ENCODE measurements at regions not wholly inside any gene's neighbourhood (a gene's known extent, or its start where the extent isn't known, plus 50 kb on each side); places are given as distances from the start of the nearest gene placed in this dataset.

DNA sequence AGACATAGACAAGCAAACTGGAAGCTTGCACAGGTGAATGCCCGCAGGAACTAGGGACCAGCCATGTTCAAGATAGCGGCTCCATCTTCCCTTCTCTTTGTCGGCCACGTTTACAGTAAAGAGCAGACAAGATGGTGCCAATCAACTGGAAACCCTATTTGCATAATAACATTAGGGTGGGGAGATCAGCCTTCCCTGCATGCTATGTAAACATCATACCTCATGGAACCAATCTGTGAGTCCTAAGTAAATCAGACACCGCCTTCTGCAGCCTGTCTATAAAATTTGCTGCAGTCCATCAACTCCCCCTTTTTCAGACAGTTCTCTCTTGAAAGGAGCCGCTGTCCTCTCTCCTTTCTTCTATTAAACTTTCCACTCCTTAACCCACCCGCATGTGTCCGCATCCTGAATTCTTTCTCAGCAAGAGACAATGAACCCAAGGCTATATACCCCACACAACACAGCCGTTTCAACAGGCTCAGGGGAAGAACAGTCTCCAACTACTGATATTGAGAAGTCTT, 384.4 kb downstream of the EIPR1 start:
- DNase-seq (ENCODE audit: low read depth) = no peak

DNA sequence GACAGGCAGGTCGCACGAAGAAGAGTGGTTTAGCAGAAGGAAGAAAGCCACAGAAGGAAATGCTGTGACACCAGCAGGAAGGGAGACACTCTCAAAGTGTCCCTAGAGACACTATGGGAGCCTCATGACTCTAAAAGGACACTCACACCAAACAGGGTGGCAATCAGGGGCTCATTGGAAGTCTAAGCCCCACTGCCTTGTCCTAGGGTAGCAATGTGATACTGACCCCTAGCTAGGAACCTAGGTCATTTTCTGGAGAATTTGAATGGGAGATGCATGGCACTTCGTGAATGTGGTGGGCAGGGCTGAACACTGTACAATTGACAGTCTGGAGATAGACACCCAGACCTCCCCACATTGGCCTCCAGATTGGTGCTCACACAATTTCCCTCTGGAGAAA, 385.0 kb downstream of the EIPR1 start:
- DNase-seq (ENCODE audit: low read depth) = no peak

DNA sequence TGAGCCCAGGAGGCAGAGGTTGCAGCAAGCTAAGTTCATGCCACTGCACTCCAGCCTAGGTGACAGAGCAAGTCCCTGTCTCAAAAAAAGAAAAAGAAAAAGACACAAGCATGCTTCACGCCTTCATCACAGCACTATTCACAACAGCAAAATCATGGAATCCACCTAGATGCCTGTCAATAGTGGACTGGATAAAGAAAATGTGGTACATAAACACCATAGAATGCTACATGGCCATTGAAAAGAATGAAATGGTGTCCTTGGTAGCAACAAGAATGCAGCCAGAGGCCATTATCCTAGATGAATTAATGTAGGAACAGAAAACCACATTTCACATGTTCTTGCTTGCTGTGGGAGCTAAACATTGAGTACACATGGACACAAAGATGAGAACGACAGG, 392.6 kb downstream of the EIPR1 start:
- no peak for DNase-seq (ENCODE audit: low read depth)

DNA sequence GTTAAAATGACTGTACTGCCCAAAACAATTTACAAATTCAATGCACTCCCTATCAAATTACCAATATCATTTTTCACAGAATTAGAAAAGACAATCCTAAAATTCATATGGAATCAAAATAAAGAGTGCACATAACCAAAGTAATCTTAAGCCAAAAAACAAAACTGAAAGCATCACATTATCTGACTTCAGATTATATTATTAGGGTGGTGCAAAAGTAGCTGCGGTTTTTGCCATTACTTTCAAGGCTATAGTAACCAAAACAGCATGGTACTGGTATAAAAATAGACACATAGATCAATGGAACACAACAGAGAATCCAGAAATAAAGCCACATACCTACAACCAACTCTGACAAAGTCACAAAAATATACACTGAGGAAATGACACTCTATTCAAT, 396.6 kb downstream of the EIPR1 start:
- DNase-seq (ENCODE audit: low read depth) = no peak

DNA sequence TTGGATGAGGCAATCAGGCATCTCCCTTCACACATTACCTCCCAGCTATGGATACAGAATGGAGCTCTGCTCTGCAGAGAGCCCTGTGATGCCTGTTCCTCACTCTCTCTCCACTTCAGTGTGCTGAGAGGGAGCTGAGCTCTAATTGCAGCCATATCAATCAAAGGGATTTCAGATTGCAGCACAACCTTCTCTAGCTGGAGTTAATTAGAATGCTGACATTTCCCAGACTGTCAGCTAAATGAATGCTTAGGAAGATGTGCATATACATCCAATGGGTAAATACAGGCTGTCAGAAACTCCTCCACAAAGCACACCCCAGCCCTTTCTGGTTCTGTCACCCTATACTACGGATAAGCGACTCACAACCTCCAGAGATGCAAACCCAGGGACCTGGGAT, 402.6 kb downstream of the EIPR1 start:
- no peak for DNase-seq (ENCODE audit: low read depth)

DNA sequence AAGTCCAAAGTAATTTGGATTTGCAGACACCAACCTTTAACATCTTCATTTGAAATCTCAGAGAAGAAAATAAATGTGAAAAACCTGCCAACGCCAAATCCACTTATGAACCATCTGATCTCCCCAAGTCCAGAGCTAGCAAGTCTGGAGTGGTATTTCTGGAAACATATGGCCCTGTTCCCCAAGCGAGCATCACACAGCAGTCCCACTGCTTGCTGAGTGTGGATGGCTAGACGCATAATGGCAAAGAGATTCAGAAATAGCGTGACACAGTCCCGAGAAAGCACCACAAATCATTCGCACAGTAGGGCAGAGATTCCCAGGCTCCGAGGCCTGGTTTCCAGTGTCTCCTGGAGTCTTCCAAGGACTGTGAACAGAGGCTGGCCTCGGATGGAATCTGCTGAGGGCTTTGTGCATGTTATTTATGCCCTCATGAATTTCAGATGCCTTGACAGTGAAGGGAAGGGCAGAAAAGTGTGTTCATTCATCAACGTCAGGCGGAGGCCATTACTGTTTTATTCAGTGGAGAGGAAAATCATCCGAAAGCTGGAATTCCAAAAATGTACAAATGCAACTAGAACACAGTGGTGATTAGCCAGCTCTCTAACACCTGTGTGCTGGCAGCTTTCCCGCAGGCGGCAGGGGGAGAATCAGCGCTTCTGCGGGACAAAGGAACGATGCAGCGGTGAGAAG, 417.0 kb downstream of the EIPR1 start:
- DNase-seq (ENCODE audit: low read depth) = no peak

DNA sequence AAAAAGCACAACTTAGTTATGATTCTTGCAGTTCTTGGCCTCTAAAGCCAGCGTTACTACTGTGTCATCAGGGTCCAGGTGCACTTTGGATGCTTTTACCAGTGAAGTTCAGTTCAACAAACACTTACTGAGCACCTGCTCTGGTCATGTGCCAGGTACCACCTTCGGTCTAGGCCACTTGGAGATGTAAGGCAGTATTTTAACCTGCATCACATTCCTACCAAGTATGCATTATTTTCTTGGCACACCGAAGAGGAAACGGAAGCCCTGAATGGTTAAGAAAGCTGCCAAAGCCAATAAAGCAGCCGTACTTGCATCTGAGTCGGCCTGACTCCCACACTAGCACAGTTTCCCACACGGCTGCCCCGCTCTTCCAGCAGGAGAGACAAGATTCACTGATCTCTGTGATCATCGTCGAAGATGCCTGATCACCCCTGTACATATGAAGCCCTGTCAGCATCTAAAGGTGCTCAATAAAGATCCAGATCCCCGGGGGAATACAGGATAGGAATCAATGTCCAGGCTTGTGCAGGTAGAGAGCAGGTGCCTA, 427.1 kb downstream of the EIPR1 start:
- DNase-seq (ENCODE audit: low read depth) = no peak

DNA sequence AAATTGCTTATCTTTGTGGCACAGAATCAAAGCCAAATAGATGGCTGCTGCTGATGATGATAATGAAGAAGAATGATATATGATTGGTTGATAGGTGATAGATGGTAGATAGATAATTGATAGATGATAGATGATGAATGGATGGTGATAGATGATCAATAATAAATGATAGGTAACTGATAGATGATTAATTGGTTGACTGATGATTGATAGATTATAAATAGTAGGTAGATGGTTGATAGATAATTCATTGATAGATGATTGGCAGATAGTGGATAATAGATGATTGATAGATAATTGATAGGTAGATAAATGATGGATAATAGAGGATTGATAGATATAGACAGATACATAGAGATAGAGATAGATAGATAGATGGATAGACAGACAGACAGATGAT, 430.2 kb downstream of the EIPR1 start:
- DNase-seq (ENCODE audit: low read depth) = no peak

DNA sequence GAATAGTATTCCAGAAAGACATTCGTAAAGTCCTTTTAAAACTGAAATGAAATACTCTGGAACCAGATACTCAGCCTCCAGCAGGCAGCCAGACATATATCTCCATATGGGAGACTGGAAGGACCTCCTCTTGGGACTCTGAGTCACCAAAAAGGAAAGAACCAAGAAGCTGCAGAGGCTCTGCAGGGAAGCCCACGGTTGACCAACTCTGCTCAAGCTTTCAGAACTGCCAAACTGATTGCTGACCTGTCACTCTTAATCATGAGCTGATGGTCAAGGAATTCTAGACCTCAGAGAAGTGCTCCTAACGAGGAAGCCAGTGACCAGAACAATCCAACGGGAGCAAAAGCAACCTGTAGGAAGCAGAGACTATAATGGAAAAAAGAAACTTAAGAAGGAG, 434.7 kb downstream of the EIPR1 start:
- DNase-seq (ENCODE audit: low read depth) = no peak

DNA sequence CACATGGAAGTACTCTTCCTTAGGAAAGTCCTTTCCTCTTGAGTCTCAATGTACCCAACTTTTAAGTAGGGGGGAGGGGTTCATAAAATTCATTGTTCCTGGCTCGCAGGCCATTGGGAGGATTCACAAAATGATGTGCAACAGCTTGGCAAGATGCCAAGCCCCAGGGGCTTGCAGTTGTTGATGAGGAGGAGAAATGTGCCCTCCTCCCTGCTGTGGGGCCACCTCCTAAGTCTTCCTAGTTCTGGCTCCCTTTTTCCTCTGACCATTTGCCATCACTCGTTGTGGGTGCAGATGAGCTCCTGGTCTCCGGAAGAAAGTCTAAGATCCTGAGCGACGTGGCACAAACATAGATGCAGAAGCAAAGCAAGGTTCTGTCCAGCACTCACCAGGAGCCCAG, 435.4 kb downstream of the EIPR1 start:
- no peak for DNase-seq (ENCODE audit: low read depth)

DNA sequence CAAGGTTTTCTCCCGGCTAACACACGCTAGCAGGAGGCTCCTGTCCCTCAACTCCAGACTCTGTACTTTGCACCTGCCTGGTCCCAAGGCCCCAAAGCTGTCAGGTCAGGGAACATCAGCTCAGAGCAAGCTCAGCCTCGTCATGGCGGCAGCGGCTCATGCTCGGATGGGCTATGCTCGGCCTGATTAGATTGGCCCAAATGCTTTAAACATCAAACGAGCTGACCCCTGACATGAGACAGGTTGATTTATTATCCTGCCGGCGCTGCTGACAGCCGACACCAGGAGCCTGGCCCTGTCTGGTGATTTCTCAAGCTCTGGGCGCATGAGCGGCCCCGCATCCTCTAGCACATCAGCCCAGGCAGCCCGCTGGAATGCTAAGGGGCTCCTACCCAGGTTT, 436.4 kb downstream of the EIPR1 start:
- no peak for DNase-seq (ENCODE audit: low read depth)

DNA sequence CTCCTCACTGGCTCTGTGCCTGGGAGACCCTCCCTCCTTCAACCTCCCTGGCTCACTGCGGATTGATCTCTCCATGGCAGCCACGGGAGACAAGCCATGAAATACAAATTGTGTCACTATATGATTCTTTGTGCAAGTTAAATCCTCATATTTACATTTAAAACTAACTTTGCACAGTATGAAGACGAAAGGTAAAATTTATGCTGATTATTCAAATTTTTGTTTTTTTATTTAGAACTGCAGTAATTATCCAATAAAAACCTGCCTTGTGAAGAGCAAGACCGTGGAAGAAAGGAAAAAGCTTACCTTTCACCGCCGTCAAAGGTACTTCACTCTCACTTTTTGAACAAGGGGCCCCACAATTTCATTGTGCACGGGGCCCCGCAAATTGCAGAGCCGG, 436.9 kb downstream of the EIPR1 start:
- DNase-seq (ENCODE audit: low read depth) = no peak

DNA sequence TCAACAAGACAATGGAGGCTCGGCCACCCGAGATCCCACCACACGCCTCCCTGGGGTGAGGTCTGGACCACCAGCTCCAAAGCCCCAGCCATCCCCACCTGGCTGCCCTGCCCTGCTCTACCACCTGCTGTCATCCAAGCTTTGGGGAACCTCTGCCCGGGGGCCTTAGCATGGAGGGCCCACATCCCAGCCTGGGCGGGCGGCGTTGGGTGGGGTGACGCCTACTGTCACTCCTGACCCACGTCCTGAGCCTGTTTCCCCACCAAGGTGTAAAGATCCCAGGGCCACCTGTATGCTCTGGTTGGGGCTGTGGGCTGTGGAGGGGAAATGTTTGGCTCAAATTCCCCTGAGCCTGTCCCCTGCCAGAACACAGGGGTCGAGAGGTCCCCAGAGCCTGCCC, 437.6 kb downstream of the EIPR1 start:
- no peak for DNase-seq (ENCODE audit: low read depth)

DNA sequence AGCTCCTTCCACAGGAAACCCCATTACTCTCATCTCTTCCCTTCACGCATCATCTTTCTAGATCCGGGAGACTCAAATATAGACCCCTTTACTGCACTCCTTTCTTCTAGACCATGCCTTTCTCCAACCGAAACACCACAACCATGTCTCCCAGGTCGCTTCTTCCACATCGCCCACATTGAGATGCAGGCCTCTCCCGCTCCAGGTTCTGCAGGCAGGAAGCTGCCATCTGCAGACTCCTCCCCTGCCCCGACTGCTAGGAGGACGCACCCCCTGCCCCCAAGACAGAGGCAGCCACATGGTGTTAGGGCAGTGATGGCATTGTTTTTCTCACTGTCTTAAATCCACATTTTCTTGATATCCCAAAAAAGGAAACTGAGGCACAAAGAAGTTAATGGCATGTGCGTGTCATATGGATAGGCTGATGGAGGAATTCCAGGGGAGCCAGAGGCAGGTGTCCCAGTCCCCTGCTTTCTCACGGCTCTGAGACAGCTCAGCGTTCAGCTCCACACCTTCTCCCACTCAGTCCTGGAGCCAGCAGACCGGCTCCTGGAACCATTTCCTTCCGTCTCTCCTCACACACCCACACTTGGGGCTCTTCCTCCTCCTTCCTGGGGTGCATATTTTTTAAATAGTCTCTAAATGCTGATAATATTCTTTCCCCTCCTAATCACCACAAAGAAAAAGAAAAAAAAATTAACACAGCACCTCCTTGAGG, 438.4 kb downstream of the EIPR1 start:
- DNase-seq (ENCODE audit: low read depth) = no peak

DNA sequence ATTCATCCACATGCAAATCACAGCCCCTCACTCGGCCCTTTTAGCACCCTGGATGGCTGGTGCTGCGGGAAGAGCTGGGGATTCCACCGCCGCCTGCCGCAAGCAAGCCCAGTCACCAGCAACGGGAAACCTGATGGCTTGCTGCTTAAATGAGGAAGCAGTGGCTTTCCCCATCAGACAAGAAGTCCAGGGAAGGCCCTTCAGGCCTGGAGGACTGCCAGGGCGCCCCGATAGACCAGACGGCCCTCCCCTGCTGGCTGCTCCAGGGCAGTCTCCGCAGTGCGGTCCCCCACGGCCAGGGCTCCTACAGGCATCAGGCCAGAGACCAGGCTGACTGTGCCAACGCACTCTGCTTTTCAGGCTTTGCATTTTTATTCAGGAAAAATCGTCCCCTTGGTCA, 439.1 kb downstream of the EIPR1 start:
- no peak for DNase-seq (ENCODE audit: low read depth)

DNA sequence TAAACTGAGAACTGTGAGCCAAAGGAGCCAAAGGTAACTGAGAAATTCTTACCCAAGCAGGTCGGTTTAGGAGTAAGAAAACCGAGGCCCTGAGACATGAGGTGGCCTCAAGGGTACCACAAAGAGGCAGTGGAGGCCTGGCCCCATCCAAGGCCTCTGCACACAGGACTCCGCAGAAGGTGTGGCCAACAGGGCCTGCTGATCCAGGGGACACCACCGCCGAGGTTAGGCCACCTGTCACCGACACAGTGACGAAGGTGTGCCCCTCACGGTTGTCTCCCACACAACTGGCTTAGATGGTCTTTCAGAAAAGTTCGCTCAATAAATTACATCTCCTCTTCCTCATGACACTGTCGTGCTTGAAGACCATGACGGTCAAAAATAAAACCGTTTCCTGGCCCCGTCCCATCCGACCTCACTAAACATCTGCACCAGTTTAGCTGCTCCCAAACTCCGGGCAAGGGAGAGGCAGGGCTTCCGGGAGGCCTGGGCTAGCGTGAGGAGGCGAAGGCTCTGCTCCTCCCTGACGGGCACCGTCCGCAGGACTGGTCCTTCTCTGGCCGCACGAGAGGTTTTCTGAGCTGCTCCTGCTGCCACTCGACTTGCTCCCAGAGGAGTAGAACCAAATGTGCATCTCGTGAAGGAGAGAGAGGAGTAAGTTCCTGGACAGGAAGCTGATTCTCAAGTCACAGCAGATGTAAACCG, 442.0 kb downstream of the EIPR1 start:
- DNase-seq (ENCODE audit: low read depth) = no peak

DNA sequence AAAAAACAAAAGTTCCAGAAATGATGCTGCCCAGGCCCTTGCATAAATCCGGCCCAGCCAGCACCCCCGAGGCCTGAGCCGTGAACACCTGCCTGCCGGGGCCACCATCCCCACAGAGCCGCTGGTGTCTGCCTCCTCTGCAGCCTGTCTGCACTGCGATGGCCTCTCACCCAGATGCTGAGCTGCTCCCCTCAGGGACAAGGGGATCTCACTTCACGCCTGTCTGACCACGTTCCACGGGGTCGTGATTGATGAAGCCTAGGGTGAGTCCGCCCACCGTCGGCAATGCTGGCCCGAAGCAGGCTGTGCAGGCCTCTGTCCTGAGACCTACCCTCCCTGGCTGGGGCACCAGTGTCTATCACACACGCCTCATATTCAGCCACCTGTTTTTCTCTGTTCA, 444.2 kb downstream of the EIPR1 start:
- no peak for DNase-seq (ENCODE audit: low read depth)

DNA sequence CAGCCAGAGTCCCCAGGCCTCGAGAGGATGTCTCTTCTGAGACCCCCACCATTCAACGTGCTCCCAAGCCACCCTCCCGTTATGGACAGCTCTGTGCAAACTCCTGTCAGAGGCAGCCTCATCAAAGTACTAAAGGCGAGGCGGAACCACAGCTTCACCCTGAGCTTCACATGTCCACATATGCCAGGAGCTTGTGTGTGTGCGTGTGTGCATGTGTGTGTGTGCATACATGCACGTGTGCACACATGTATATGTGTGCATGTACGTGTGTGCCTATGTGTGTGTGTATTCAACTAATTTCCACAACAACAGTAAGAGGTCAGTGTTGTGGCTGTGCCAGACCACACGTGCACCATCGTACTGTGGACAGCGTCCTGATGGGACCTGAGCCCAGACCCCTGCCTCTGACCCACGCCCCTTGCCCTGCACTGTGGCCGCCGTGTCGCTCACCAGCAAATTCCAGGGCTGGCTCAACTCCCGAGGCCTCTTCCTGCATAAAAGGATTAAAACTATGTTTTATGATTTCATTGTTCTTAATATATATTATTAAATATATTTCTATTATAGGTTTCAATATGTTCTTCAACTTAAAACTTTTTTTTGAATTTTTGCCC, 444.8 kb downstream of the EIPR1 start:
- no peak for DNase-seq (ENCODE audit: low read depth)

DNA sequence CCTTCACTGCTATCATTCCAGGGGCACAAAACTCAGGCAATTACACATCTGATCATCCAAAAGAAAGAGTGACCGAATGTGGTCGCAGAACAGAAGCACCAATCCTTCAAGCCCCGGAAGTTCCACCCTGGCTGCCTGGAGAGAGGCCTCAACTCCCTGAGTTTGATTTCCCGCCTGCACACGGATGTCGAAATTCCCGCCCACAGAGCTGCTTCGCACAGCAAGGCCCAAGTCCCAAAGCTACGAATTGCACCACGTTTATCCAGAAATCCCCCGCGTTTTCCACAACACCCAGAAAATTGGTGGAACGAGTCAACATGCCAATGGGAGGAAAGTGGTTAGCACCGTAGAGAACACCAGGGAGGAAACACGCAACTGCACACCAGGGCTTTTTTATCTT, 445.4 kb downstream of the EIPR1 start:
- DNase-seq (ENCODE audit: low read depth) = no peak

DNA sequence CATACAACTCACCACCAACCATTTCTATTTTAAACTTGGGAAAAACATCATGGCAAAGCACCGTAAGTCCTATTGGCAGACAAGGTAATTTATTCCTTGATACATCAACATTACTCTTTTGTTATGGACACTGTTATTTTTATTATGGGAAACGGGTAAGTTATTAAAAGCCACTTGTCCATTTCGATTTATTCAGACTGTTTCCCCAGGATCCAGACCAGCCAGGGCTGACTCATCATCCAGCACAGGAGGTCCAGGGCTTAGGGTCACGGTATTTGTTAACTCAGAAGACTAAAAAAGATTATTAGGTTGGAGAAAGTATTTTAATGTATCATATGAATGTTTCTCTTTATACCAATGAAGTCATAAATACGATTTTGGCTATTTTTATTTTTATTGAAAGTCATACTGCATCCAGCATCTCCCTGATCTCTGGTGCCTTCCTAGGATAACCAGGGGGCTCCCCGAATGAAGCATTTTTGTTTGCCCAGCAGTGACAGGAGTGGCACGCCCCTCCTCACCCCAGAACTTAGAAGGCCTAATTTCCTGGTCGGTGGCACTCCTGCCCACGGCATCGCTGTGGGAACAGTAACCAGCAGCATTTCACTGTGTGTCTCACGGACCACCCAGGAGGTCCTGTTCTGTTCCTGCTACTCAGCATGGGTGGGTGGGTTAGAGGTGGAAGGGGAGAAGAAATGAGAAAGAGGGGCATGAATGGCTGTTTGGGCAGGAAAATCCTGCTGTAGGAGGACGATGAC, 446.1 kb downstream of the EIPR1 start:
- no peak for DNase-seq (ENCODE audit: low read depth)

DNA sequence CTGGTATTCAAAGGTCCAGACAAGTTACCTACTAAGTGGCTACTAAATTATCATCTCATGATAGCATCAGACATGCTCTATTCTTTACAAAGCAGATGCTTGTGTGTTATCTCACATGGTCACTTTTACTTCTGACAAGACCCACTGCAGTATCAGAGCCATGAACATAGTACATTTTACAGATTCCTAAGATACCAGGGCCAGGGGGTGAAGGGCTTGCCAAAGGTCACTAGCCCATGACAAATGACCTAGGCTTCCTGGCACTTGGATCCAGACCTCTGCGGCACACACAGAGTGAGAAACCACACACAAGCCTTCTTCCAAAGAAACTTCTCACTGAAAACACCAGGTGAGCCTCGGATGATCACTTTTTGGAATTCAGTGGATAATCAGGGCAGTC, 446.8 kb downstream of the EIPR1 start:
- no peak for DNase-seq (ENCODE audit: low read depth)

DNA sequence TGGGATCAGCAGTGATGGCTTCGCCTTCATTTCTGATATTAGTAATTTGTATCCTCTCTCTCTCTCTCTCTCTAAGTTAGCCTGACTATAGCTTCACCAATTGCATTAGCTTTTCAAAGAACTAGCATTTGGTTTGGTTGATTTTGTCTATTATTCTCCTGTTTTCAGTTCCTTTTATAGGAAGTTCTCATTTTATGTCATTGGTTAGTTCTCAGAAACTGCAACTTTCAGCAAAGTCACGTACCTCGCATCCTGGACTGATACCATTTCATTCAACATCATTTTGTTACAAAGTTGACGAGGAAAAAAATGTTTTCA, 450.8 kb downstream of the EIPR1 start:
- DNase-seq (ENCODE audit: low read depth) = no peak
